Stromal cell of bone marrow (primary cell): ENCODE measurements at regions not wholly inside any gene's neighbourhood (a gene's known extent, or its start where the extent isn't known, plus 50 kb on each side); places are given as distances from the start of the nearest gene placed in this dataset.
A peak's percentile ranks its signal among the peaks of the same experiment; 100 is the strongest.
"Not testable (repeated sequence)": the region's sequence is repeated elsewhere in the genome, so short reads cannot be mapped to it uniquely, and the experiment has no call there.

ENCODE experiments used
- DNase-seq: peaks from one replicate; pipeline ENCODE4 v3.0.0-alpha.2; 2012; ENCODE audit warnings: low read depth

DNA sequence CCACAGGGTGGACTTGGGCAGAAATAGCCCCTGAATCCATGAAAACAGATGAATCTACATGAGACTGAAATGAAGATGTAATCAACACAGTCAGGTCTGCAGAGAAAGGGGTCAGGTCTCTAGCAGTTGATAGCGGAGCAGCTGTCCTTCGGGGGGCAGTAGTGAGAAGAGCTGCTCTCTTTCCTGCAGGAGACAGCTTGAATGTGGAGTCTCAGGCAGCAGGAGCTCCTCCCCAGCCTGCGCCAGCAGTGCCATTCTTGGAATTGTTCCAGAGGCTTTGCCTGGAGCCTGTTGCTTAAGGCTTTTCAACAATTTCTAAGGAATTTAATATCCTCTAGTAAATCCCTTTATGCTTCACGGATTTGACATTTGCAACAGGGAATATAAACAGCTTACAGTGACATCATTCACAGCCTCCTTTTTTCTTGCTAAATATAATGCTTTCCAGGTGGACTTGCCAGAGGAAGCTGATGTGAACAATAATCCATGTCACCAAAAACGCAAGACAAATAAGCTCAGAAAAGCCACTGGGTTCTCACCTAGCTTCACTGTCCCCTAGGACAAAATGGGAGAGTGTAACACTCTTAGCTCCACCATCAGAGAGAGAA, 1535.1 kb downstream of the RPIA start:
- not testable (repeated sequence) for DNase-seq

DNA sequence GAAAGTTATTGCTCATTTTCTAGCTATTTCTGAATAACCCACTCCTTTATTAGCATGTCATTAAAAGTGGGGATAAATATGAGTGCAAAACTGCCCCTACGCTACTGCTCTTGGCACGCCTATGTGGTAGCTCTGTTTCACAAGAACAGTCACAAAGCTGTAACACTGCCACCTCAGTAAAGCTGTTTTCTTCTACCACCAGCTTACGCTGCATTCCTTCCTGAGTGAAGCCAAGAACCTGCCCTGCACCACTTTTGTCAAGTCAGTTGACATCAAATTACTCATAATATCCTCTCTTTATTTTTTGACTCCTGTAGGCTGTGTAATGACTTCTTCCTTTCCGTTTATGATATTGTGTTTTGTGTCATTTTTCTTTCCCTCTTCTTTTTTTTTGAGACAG, 1539.7 kb downstream of the RPIA start:
- not testable (repeated sequence) for DNase-seq

DNA sequence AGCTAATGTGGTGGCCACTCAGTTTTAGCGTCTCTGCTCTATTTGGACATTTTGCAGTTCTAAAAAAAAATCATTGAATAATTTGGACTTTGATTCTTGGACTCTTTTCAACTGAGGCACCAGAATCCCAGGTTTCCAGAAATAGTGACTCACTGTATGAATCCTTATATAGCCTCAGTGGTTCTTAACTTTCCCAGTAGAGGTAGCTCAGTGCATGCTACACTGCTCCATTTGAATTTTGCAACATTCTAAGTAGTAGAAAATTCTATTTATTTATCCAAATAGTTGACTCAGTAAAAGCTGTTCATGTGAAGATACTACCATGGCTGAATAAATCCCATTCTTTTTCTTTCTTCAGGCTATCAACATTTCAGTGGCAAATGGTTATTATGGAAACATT, 1544.0 kb downstream of the RPIA start:
- DNase-seq = not testable (repeated sequence)

DNA sequence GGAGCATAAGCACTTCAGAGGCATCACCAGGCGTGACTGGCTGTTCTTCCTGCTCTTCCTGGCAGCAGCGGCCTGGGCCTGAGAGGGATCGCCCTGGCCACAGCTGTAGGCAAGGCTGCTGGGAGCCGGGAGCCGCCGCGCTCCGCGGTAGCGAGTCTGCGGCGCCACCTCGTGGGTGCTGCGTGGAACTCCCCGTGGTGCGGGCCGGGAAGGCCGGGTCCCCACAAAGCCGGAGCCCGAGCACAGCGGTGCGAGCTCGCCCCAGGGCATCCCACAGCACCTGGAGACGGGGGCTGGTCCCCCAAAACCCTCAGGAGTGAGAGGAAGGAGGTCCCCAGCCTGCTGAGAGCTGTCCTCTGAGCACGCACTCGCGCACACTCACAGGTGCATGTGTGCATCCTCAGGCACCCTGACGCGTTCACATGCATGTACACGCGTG, 1546.5 kb downstream of the RPIA start:
- DNase-seq = peak; percentile 21

DNA sequence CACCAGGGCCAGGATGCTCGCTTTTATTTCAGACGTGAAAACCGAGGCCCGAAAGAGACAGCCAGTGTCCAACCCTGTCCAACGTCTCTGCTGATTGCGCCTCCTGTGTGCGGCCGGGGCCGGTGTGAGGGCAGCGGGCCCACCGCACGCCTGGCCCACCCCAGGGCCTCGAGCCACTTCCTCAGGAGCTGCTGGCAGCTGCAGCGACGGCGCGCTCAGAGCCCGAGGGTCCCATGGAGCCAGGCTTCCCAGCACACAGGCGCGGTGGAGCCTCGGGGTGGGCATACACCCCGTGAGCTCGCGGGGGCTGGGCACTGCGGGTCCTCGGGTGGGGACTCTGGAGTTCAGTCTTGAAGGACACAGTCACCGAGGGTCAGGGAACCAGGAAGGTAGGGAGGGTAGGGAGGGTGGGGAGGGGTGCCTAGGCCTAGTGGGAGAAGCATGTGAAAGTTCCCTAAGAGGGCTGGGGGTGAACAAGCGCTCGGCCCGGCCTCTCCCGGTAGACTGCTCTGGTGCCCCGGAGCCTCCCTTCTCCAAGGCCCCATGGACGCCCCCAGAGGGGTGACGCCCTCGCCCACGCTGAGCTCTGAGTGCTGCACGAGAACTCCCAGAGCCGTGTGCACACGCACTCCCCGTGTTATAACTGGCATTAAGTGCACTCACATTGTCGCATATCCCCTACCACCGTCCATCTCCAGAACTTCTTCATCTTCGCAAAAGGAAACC, 1547.2 kb downstream of the RPIA start:
- not testable (repeated sequence) for DNase-seq

DNA sequence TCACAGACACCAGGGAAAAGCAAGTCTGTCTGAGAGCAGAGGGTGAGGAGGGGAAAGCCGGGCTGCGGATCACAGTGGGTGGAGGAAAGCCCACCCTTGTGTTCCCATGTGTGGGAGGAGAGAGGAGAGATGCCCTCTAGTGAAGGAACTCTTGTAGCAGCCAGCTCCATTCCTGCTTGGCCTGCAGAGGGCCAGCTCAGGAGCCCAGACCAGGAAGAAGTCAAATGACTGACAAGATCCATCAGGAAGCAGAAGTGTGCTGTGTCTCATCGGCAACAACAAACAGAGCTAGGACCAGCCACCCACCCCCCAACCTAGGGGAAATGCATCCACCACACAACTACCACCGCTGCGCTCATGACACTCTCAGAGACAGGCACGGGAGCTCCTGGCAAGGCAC, 1548.3 kb downstream of the RPIA start:
- not testable (repeated sequence) for DNase-seq

DNA sequence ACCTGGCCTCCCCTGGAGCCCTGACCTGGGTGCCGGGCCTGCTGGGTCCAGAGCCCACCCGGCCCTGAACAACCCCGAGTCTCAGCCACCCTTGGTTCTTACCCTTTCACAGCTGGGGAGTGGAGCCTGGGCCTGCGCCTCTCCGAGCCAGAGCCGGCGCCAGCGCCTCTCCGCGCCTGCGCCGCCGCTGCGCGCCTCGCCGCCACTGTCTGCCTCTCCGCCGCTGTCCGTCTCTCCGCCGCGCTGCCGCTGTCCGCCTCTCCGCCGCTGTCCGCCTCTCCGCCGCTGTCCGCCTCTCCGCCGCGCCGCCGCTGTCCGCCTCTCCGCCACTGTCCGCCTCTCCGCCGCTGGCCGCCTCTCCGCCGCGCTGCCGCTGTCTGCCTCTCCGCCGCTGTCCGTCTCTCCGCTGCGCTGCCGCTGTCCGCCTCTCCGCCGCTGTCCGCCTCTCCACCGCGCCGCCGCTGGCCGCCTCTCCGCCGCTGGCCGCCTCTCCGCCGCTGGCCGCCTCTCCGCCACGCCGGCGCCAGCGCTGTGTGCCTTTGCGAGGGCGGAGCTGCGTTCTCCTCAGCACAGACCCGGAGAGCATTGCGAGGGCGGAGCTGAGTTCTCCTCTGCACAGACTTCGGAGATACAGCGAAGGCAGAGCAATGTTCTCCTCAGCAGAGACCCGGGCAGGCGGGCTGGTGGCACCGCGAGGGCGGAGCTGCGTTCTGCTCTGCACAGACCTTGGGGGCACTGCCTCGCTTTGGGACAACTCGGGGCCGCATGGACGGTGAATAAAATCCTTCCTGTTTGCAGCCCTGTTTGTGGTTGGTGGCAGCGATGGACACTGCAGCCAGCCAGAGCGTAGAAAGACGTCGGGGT, 1553.7 kb downstream of the RPIA start:
- DNase-seq = peak; percentile 10

DNA sequence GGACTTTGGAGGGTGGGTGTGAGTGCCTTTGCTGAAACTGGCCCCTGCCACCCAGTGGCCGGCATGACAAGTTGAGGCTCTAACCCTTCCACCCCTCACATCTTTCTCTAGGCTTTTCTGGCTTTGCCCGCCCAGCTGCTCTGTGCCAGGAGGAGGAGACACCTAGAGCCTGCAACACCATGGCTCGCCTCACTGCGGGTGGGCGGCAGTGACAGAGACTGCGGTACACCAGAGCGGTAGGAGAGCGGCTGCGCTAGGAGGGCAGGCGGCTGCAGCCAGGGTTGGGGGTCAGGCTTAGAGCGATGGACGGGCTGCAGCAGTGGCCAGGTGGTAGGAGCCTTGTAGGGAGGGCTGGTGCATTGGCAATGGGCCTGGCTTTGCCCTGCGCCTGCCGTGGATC, 1556.9 kb downstream of the RPIA start:
- not testable (repeated sequence) for DNase-seq

DNA sequence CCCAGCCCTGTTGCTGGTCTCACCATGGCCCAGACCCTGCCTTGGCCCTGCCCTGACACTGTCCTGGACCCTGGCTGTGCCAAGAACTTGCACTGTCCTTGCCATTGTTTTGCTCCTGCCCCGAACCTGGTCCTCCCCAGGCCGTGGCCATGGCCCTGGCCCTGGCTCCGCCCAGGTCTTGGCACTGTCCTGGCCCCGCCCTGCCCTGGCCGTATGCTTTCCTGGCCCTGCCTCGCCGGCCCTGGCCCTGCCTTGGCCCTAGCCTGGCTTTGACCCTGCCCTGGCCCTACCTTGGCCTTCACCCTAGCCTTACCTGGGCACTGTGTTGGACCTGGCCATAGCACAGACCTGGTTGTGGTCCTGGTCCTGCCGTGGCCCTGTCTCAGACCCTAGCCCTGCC, 1558.9 kb downstream of the RPIA start:
- DNase-seq = not testable (repeated sequence)

DNA sequence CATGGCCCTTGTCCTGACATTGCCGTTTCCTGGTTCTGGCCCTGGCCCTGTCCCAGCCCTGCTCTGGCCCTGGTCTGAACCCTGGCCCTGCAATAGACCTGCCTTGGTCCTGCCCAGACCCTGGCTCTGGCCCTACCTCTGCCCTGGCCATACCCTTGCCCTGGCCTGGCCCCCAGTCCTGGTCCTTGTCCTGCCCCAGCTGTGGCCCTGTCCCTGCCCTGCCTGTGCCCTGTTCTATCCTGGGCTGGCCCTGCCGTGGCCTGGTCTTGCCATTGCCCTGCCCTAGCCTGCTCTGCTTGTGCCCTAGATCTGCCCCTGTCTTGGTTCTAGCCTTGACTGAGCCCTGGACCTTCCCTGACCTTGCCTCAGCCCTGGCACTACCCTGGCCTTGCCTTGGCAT, 1560.1 kb downstream of the RPIA start:
- DNase-seq = not testable (repeated sequence)

DNA sequence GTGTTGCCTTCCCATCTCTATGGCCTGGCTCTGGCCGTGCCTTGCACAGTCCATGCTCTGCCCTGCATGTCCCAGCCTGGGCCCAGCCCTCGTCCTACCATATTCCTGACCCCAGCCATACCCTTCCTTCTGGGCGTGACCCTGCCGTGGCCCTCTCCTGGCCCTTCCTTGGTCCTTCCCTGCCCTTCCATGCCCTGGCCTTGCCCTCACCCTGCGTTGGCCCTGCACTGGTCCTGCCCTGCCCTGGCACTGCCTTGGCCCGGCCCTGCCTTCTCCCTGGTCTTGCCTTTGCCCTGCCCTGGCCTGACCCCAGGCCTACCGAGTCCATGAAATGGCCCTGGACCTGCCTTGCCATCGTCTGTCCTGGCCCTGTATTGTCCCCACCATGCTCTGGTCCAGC, 1561.8 kb downstream of the RPIA start:
- not testable (repeated sequence) for DNase-seq

DNA sequence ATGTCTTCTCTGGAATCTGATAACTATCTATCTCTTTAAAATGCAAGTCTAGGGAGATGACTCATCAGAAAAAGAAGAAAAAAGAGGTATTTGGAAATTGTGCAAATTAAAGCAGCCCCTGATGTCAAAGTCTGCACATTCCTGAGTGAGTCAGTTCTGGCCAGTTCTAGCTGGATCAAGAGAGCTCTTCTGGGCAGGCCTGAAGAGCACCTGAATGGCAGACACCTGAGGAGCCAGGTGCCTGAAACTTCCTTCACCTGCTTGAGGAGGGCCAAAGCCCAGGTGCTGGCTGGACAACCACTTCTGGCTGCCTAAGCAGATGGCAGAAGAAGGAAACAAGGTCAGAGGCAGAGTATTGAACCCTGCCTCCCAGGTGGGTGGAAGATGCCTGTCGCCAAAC, 1575.4 kb downstream of the RPIA start:
- not testable (repeated sequence) for DNase-seq

DNA sequence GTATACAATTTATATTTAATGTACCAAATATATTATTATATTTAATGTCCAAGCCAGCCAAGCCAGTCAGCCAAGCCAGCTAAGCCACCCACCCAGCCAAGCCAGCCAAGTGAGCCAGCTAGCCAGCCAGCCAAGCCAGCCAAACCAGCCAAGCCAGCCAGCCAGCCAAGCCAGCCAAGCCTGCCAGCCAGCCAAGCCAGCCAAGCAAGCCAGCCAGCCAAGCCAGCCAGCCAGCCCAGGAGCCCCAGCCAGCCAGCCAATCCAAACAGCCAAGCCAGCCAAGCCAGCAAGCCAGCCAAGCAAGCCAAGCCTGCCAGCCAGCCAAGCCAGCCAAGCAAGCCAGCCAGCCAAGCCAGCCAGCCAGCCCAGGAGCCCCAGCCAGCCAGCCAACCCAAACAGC, 1596.3 kb downstream of the RPIA start:
- DNase-seq = not testable (repeated sequence)

DNA sequence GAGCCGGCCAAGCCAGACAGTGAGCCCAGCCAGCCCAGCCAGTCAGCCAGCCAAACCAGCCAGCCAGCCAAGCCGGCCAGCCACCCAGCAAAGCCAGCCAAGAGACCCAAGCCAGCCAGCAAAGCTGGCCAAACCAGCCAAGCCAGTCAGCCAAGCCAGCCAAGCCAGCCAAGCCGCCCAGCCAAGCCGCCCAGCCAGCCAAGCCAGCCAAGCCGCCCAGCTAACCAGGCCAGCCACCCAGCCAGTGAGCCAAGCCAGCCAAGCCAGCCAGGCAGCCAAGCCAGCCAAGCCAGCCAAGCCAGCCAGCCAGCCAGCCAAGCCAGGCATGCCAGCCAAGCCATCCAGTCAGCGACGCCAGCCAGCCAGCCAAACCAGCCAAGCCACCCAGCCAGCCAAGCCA, 1596.9 kb downstream of the RPIA start:
- DNase-seq = not testable (repeated sequence)

DNA sequence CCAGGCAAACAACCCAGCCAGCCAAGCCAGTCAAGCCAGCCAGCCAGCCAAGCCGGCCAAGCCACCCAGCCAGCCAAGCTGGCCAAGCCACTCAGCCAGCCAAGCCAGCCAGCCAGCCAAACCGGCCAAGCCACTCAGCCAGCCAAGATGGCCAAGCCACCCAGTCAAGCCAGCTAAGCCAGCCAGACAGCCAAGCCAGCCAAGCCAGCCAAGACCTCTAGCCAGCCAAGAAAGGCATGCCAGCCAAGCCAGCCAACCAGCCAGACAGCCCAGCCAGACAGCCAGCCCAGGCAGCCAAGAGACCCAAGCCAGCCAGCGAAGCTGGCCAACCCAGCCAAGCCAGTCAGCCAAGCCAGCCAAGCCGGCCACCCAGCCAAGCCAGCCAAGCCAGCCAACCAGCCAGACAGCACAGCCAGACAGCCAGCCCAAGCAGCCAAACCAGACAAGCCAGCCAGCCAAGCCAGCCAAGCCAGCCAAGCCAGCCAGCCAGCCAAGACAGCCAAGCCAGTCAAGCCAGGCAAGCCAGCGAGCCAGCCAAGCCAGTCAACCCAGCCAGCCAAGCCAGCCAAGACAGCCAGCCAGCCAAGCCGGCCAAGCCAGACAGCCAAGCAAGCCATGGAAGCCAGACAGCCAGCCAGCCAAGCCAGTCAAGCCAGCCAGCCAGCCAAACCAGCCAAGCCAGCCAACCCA, 1598.0 kb downstream of the RPIA start:
- not testable (repeated sequence) for DNase-seq

DNA sequence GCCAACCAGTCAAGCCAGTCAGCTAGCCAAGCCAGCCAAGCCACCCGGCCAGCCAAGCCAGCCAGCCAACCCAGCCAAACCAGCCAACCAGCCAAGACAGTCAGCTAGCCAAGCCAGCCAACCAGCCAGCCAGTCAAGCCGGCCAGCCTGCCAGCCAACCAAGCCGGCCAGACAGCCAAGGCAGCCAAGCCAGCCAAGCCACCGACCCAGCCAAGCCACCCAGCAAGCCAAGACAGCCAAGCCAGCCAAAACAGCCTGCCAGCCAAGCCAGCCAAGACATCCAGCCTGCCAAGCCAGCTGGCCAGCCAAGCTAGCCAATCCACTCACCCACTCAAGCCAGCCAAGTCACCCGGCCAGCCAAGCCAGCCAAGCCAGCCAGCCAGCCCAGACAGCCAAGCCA, 1599.2 kb downstream of the RPIA start:
- DNase-seq = not testable (repeated sequence)

DNA sequence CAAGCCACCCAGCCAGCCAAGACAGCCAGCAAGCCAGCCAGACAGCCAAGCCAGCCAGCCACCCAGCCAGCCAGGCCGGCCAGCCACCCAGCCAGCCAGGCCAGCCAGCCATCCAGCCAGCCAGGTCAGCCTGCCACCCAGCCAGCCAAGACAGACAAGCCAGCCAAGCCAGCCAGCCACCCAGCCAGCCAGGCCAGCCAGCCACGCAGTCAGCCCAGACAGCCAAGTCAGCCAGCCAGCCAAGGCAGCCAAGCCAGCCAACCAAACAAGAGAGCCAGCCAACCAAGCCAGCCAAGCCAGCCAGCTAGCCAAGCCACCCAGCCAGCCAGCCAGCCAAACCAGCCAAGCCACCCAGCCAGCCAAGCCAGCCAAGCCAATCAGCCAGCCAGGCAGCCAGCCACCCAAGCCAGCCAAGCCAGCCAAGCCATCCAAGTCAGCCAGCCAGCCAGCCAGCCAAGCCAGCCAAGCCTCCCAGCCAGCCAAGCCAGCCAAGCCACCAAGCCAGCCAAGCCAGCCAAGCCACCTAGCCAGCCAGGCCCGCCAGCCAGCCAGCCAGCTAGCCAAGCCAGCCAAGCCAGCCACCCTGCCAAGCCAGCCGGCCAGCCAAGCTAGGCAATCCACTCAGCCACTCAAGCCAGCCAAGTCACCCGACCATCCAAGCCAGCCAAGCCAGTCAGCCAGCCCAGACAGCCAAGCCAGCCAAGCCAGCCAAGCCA, 1599.9 kb downstream of the RPIA start:
- not testable (repeated sequence) for DNase-seq

DNA sequence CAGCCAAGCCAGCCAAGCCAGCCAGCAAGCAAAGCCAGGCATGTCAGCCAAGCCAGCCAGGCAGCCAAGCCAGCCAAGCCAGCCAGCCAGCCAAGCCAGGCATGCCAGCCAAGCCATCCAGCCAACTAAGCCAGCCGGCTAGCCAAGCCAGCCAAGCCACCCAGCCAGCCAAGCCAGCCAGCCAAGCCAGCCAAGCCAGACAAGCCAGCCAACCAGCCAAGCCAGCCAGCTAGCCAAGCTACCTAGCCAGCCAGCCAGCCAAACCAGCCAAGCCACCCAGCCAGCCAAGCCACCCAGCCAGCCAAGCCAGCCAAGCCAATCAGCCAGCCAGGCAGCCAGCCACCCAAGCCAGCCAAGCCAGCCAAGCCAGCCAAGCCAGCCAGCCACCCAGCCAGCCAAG, 1600.5 kb downstream of the RPIA start:
- DNase-seq = not testable (repeated sequence)

DNA sequence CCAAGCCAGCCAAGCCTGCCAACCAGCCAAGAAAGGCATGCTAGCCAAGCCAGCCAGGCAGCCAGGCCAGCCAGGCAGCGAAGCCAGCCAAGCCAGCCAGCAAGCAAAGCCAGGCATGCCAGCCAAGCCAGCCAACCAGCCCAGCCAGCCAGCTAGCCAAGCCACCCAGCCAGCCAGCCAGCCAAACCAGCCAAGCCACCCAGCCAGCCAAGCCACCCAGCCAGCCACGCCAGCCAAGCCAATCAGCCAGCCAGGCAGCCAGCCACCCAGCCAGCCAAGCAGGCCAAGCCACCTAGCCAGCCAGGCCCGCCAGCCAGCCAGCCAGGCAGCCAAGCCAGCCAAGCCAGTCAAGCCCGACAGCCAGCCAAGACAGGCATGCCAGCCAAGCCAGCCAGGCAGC, 1601.0 kb downstream of the RPIA start:
- not testable (repeated sequence) for DNase-seq

DNA sequence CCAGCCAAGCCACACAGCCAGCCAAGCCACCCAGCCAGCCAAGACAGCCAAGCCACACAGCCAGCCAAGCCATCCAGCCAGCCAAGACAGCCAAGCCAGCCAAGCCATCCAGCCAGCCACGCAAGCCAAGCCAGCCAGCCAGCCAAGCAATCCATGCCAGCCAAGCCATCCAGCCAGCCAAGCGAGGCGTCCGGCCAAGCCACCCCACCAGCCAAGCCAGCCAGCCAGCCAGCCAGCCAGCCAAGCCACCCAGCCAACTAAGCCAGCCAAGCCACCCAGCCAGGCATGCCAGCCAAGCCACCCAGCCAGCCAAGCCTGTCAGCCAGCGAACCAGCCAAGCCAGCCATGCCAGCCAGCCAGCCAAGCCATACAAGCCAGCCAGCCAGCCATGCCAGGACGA, 1601.8 kb downstream of the RPIA start:
- DNase-seq = not testable (repeated sequence)

DNA sequence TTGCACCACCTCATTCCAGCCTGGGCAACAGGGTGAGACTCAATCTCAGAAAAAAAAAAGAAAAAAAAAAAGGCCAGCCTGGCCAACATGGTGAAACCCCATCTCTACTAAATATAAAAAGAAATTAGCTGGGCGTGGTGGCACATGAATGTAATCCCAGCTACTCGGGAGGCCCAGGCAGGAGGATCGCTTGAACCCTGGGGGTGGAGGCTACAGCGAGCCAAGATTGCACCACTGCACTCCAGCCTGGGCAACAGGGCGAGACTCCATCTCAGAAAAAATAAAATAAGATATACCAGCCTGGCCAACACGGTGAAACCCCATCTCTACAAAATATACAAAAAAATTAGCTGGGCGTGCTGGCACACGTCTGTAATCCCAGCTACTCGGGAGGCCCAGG, 1602.3 kb downstream of the RPIA start:
- DNase-seq = not testable (repeated sequence)
